A673 (cell line): ENCODE measurements at regions not wholly inside any gene's neighbourhood (a gene's known extent, or its start where the extent isn't known, plus 50 kb on each side); places are given as distances from the start of the nearest gene placed in this dataset.
"Not testable (repeated sequence)": the region's sequence is repeated elsewhere in the genome, so short reads cannot be mapped to it uniquely, and the experiment has no call there.

Experiments used
- BruUV-seq: library from RNA; stranded (reverse); fragments of 400-500 nt; replicated peaks from 2 replicates; lab custom pipeline; 2021; lab: Mats Ljungman, UMichigan
- CTCF ChIA-PET: fragments of 300-600 bp; sonication (Branson Sonifier 250); formaldehyde crosslinking; loops from one replicate; lab custom pipeline; 2022; ENCODE audit warnings: antibody characterized with exemption; lab: Charles Lee
- POLR2A ChIA-PET: fragments of 300-600 bp; sonication (Branson Sonifier 250); formaldehyde crosslinking; loops from one replicate; lab custom pipeline; 2022; ENCODE audit warnings: antibody characterized with exemption; ENCODE audit not compliant: low non-redundant PET; lab: Charles Lee
- DNase-seq: peaks from one replicate; pipeline ENCODE4 v3.0.0-alpha.2; 2015; ENCODE audit warnings: low spot score
- H3K27ac ChIP-seq: fragments of 200-600 bp; sonication (generic); 2 replicates; pipeline ENCODE4 v1.5.1; 2016; ENCODE audit warnings: mixed run types, low read depth, mild to moderate bottlenecking, mixed read lengths, antibody characterized with exemption, low read length; ENCODE audit not compliant: poor library complexity, severe bottlenecking
- H3K27me3 ChIP-seq: fragments of 200-600 bp; sonication (generic); replicated peaks from 2 replicates; pipeline ENCODE4 v1.6.1; 2017; ENCODE audit warnings: mixed run types, low read depth, mild to moderate bottlenecking, mixed read lengths, antibody characterized with exemption, low read length; ENCODE audit not compliant: insufficient read depth, poor library complexity
- H3K36me3 ChIP-seq: fragments of 200-600 bp; sonication (generic); 2 replicates; pipeline ENCODE4 v1.6.1; 2016; ENCODE audit warnings: mixed run types, mild to moderate bottlenecking, mixed read lengths, antibody characterized with exemption, low read length; ENCODE audit not compliant: insufficient read depth, poor library complexity, severe bottlenecking
- H3K4me1 ChIP-seq: fragments of 200-600 bp; sonication (generic); 2 replicates; pipeline ENCODE4 v1.6.1; 2017; ENCODE audit warnings: mixed run types, mild to moderate bottlenecking, mixed read lengths, antibody characterized with exemption, low read length; ENCODE audit not compliant: insufficient read depth, poor library complexity, severe bottlenecking
- H3K4me3 ChIP-seq: fragments of 200-600 bp; sonication (generic); 2 replicates; pipeline ENCODE4 v1.5.1; 2016; ENCODE audit warnings: low read depth, mixed run types, mild to moderate bottlenecking, mixed read lengths, low read length; ENCODE audit not compliant: poor library complexity, severe bottlenecking
- H3K9me3 ChIP-seq: fragments of 200-600 bp; sonication (generic); 2 replicates; pipeline ENCODE4 v1.6.1; 2016; ENCODE audit warnings: mixed run types, low read depth, mild to moderate bottlenecking, mixed read lengths, antibody characterized with exemption, low read length; ENCODE audit not compliant: poor library complexity, severe bottlenecking
- CTCF ChIP-seq: fragments of 300-800, 200-600 bp; sonication (generic); conservative IDR thresholded peaks from 2 replicates; pipeline ENCODE4 v1.5.1; 2017; ENCODE audit warnings: low read depth, mild to moderate bottlenecking, antibody characterized with exemption, low read length, moderate library complexity, mixed read lengths
- EZH2 ChIP-seq: fragments of 200-600 bp; sonication (generic); IDR thresholded peaks from 2 replicates; pipeline ENCODE4 v1.6.1; 2017; ENCODE audit warnings: borderline replicate concordance, low read depth, mild to moderate bottlenecking, mixed read lengths, antibody characterized with exemption, low read length; ENCODE audit not compliant: poor library complexity, severe bottlenecking
- intact Hi-C: fragments of 100-400 bp; cut with micrococcal nuclease; formaldehyde crosslinking; loops from one replicate; pipeline ENCODE4 v1.10.0; 2022; ENCODE audit not compliant: unreplicated experiment

DNA sequence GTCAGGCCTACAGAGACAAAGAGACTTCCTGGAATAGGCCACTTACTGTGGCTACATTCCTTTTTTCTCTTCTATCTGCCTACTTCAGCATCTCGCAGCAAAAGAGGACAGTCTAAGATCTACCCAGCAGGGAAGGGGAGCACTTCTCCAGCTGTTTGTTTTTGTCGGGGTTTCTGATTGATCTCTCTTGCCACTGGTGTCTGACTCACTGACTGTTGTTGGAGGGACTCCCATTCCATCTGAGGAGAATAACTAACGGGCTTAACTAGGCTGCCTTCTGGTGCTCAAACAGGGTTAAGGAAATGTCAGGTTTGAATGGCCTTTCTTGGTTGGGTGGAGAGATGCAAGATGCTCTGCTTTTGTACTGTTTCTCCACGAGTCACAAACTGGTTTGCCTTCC, 100.2 kb upstream of the TMEM164 start:
- TF ChIP-seq CTCF: no peak
- TF ChIP-seq EZH2: no peak
- BruUV-seq: no TSS peak
- DNase-seq: no peak
- Histone ChIP-seq H3K9me3 (no peaks in the 10 kb centered on the region), H3K27ac (no peak overlapping the region), H3K27me3 (peaks cover 3% of the 10 kb centered on the region), H3K4me1 (no peaks in the 10 kb centered on the region), H3K36me3 (no peaks in the 10 kb centered on the region), H3K4me3 (no peak overlapping the region)
- CTCF ChIA-PET: no interaction called here
- intact Hi-C loops: no loop called here
- POLR2A ChIA-PET: no interaction called here

- intact Hi-C loops: loop anchor here (2.0 to 5.0 kb wide), 3 partner anchors 214 to 506 kb away; no protein-coding TSS in a partner anchor
- ChIA-PET POLR2A (no interaction called here), CTCF (interaction anchor here (1.1 kb wide), 1 partner anchor 10 kb away, joined by 3 read pairs; no protein-coding TSS in a partner anchor)
- BruUV-seq: no TSS peak
- Histone ChIP-seq H3K36me3 (no peaks in the 10 kb centered on the region), H3K27me3 (no peaks in the 10 kb centered on the region), H3K4me3 (no peak overlapping the region), H3K4me1 (no peaks in the 10 kb centered on the region), H3K9me3 (no peaks in the 10 kb centered on the region), H3K27ac (no peak overlapping the region)
- no peak for TF ChIP-seq EZH2
- peak; percentile 61 for TF ChIP-seq CTCF
- DNase-seq: no peak
Observed at GRCh38 chrX:109911046-109911445, 91.9 kb upstream of the TMEM164 start.

DNA sequence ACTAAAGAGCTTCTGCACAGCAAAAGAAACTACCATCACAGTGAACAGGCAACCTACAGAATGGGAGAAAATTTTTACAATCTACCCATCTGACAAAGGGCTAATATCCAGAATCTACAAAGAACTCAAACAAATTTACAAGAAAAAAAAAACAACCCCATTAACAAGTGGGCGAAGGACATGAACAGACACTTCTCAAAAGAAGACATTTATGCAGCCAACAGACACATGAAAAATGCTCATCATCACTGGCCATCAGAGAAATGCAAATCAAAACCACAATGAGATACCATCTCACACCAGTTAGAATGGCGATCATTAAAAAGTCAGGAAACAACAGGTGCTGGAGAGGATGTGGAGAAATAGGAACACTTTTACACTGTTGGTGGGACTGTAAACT, 89.9 kb upstream of the TMEM164 start:
- CTCF ChIA-PET, H3K27me3 ChIP-seq, H3K9me3 ChIP-seq, H3K4me3 ChIP-seq, H3K4me1 ChIP-seq, H3K36me3 ChIP-seq, BruUV-seq, H3K27ac ChIP-seq, POLR2A ChIA-PET, DNase-seq: not testable (repeated sequence)
- intact Hi-C loops: loop anchor here (5.0 kb wide), 1 partner anchor 504 kb away; no protein-coding TSS in a partner anchor
